Natural killer cell (primary cell): ENCODE measurements at regions not wholly inside any gene's neighbourhood (a gene's known extent, or its start where the extent isn't known, plus 50 kb on each side); places are given as distances from the start of the nearest gene placed in this dataset.

Source experiments
- ATAC-seq, 3 donors: fragments of 150-1000 bp in 2 of 3; fragments of 200-7000 bp in 1 of 3; cut with Tn5 transposase; 1 replicate in 1 of 3; 2 replicates in 2 of 3; pipeline ENCODE4 v1.10.0; 2021; ENCODE audit warnings: mild to moderate bottlenecking in 2 of 3, moderate library complexity in 2 of 3
- DNase-seq, 2 donors: peaks; one replicate each; pipeline versions ENCODE4 v3.0.0 to v3.0.0-alpha.2; 2013 to 2021; ENCODE audit warnings: mixed read lengths in 1 of 2
- H3K27ac ChIP-seq: one replicate; pipeline ENCODE4 v1.5.1; 2013; ENCODE audit warnings: mild to moderate bottlenecking, low read length
- H3K27me3 ChIP-seq: one replicate; pipeline ENCODE4 v1.6.1; 2013; ENCODE audit warnings: low read length; ENCODE audit not compliant: control insufficient read depth, insufficient read depth
- H3K36me3 ChIP-seq: one replicate; pipeline ENCODE4 v1.6.1; 2013; ENCODE audit warnings: low read length; ENCODE audit not compliant: control insufficient read depth, insufficient read depth
- H3K4me1 ChIP-seq: one replicate; pipeline ENCODE4 v1.6.1; 2013; ENCODE audit warnings: low read length; ENCODE audit not compliant: control insufficient read depth, insufficient read depth
- H3K4me3 ChIP-seq: one replicate; pipeline ENCODE4 v1.5.1; 2013; ENCODE audit warnings: low read length
- H3K9me3 ChIP-seq: one replicate; pipeline ENCODE4 v1.6.1; 2013; ENCODE audit warnings: low read length; ENCODE audit not compliant: control insufficient read depth, insufficient read depth
- H3K27ac Mint-ChIP-seq, 2 donors: one replicate each; pipeline ENCODE4 v1.8.0; 2022; ENCODE audit warnings: mild to moderate bottlenecking in 2 of 2, mixed read lengths in 2 of 2, moderate library complexity in 1 of 2
- H3K27me3 Mint-ChIP-seq, 2 donors: one replicate each; pipeline ENCODE4 v1.8.0; 2022; ENCODE audit warnings: low read depth in 2 of 2, mixed read lengths in 2 of 2
- H3K36me3 Mint-ChIP-seq: one replicate; pipeline ENCODE4 v1.8.0; 2022; ENCODE audit warnings: mixed read lengths
- H3K4me1 Mint-ChIP-seq, 2 donors: one replicate each; pipeline ENCODE4 v1.8.0; 2022; ENCODE audit warnings: mixed read lengths in 2 of 2
- H3K4me3 Mint-ChIP-seq: one replicate; pipeline ENCODE4 v1.8.0; 2022; ENCODE audit warnings: mild to moderate bottlenecking, moderate library complexity, mixed read lengths
- H3K9me3 Mint-ChIP-seq, 2 donors: one replicate each; pipeline ENCODE4 v1.8.0; 2022; ENCODE audit warnings: mixed read lengths in 2 of 2
- WGBS: methylation state at CpG from one replicate; pipeline ENCODE4 v1.1.7; 2013; ENCODE audit warnings: missing lambda C conversion rate; ENCODE audit not compliant: insufficient coverage; 5-methylcytosine and 5-hydroxymethylcytosine counted together
- intact Hi-C: fragments of 100-400 bp; cut with micrococcal nuclease; formaldehyde crosslinking; loops from one replicate; pipeline ENCODE4 v1.14.2; 2022
- TF ChIP-seq, protein P1 (sequence below): fragments of 200-600 bp; IDR thresholded peaks from one replicate; pipeline ENCODE4 v1.8.0; 2022; ENCODE audit warnings: antibody characterized with exemption

DNA sequence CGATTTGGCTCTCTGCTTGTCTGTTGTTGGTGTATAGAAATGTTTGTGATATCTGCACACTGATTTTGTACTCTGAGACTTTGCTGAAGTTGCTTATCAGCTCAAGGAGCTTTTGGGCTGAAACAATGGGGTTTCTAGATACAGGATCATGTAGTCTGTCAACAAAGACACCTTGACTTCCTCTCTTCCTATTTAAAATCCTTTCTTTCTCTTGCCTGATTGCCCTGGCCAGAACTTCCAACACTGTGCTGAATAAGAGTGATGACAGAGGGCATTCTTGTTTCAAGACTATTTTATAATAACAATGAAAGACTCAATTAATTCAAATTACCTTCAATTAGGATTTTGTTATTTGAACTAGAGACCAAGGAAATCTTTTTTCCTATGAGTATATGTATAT, 692.5 kb downstream of the PRR16 start:
- Mint-ChIP-seq H3K27me3 (no peaks in the 10 kb centered on the region), H3K4me3 (no peak overlapping the region), H3K27ac (no peak overlapping the region), H3K9me3 (peaks cover 14 to 15% of the 10 kb centered on the region in 2 donors), H3K4me1 (no peaks in the 10 kb centered on the region), H3K36me3 (no peaks in the 10 kb centered on the region)
- H3K36me3 ChIP-seq = no peaks in the 10 kb centered on the region
- no peak overlapping the region for H3K27ac ChIP-seq
- DNase-seq (no peak), ATAC-seq (no peak)
- intact Hi-C loops = no loop called here
- no peak overlapping the region for H3K4me3 ChIP-seq
- TF ChIP-seq, protein P1, sequence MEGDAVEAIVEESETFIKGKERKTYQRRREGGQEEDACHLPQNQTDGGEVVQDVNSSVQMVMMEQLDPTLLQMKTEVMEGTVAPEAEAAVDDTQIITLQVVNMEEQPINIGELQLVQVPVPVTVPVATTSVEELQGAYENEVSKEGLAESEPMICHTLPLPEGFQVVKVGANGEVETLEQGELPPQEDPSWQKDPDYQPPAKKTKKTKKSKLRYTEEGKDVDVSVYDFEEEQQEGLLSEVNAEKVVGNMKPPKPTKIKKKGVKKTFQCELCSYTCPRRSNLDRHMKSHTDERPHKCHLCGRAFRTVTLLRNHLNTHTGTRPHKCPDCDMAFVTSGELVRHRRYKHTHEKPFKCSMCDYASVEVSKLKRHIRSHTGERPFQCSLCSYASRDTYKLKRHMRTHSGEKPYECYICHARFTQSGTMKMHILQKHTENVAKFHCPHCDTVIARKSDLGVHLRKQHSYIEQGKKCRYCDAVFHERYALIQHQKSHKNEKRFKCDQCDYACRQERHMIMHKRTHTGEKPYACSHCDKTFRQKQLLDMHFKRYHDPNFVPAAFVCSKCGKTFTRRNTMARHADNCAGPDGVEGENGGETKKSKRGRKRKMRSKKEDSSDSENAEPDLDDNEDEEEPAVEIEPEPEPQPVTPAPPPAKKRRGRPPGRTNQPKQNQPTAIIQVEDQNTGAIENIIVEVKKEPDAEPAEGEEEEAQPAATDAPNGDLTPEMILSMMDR = no peak
- no peaks in the 10 kb centered on the region for H3K27me3 ChIP-seq
- 71% methylated on average over 1 of the region's 1 CpG for WGBS
- H3K4me1 ChIP-seq = no peaks in the 10 kb centered on the region
- no peaks in the 10 kb centered on the region for H3K9me3 ChIP-seq

DNA sequence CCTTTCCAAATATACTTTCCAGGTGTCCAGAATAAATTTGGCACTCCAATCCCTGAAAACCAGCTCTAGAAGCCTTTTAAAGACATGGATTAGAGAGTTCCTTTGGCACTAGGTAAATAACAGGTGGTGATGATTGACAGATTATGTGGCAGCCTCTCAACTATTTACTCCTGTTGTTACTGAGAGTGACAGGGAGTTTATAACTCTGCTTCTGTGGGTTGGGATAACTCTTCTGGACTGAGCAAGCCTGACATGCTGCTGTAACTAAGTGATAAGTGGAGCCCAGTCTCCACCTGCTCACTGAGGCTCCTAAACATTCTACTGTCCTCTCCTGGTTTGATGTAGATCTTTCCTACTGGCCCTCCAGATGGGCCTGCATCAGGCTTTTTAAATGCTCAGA, 693.2 kb upstream of the FTMT start:
- no peaks in the 10 kb centered on the region for H3K9me3 ChIP-seq
- Mint-ChIP-seq H3K27ac (no peak overlapping the region), H3K4me3 (no peak overlapping the region), H3K27me3 (no peaks in the 10 kb centered on the region), H3K9me3 (peaks cover 12 to 13% of the 10 kb centered on the region in 2 donors), H3K4me1 (no peaks in the 10 kb centered on the region), H3K36me3 (no peaks in the 10 kb centered on the region)
- no peak overlapping the region for H3K27ac ChIP-seq
- H3K4me3 ChIP-seq = no peak overlapping the region
- TF ChIP-seq, protein P1 = no peak
- no peak for ATAC-seq
- intact Hi-C loops = no loop called here
- H3K36me3 ChIP-seq = no peaks in the 10 kb centered on the region
- DNase-seq = no peak
- no peaks in the 10 kb centered on the region for H3K27me3 ChIP-seq
- H3K4me1 ChIP-seq = no peaks in the 10 kb centered on the region

DNA sequence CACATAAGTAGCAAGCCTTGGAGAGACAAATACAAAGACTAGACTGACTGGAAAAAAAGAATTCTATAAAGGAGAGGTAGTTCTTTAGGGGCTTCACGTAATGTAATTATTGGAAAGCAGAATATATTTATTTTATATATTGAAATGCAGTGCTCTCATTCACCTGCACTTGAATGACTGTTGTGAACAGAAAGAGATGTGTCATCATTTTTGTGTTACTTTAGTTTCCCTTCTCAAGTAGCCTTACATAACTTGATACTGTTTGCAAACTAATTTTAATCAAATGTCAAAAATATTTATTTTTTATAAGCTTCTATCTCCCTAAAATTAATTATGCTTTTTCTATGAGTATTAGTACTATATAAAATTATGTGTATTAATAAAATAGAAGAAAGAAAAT, 691.1 kb upstream of the FTMT start:
- intact Hi-C loops = no loop called here
- H3K27me3 ChIP-seq = no peaks in the 10 kb centered on the region
- H3K4me3 ChIP-seq = no peak overlapping the region
- TF ChIP-seq, protein P1 = no peak
- Mint-ChIP-seq H3K36me3 (no peaks in the 10 kb centered on the region), H3K9me3 (peaks cover 12 to 16% of the 10 kb centered on the region in 2 donors), H3K4me1 (no peaks in the 10 kb centered on the region), H3K4me3 (no peak overlapping the region), H3K27ac (no peak overlapping the region), H3K27me3 (no peaks in the 10 kb centered on the region)
- ATAC-seq (no peak), DNase-seq (no peak)
- H3K27ac ChIP-seq = no peak overlapping the region
- WGBS = 60% methylated on average over 1 of the region's 1 CpG
- H3K9me3 ChIP-seq = no peaks in the 10 kb centered on the region
- H3K36me3 ChIP-seq = no peaks in the 10 kb centered on the region
- no peaks in the 10 kb centered on the region for H3K4me1 ChIP-seq

DNA sequence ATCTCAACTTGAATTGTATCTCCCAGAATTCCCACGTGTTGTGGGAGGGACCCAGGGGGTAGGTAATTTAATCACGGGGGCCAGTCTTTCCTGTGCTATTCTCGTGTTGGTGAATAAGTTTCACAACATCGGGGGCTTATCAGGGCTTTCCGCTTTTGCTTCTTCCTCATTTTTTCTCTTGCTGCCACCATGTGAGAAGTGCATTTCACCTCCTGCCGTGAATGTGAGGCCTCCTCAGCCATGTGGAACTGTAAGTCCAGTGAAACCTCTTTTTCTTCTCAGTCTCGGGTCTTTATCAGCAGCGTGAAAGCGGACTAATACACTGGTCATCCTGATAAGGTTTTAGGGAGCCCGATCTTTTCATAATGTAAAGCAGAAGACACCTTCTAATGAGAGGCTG, 687.0 kb upstream of the FTMT start:
- TF ChIP-seq, protein P1 = no peak
- Histone ChIP-seq H3K27me3 (no peaks in the 10 kb centered on the region), H3K27ac (no peak overlapping the region), H3K9me3 (no peaks in the 10 kb centered on the region), H3K4me3 (no peak overlapping the region), H3K4me1 (no peaks in the 10 kb centered on the region), H3K36me3 (no peaks in the 10 kb centered on the region)
- Mint-ChIP-seq H3K9me3 (peaks cover under 1 to 8% of the 10 kb centered on the region in 2 donors), H3K4me3 (no peak overlapping the region), H3K27ac (no peak overlapping the region), H3K27me3 (no peaks in the 10 kb centered on the region), H3K36me3 (no peaks in the 10 kb centered on the region), H3K4me1 (no peaks in the 10 kb centered on the region)
- intact Hi-C loops = no loop called here
- 33% methylated on average over 10 of the region's 10 CpGs for WGBS
- DNase-seq (no peak), ATAC-seq (no peak)
